Peyer's patch (tissue), 4 donors: ENCODE measurements at regions not wholly inside any gene's neighbourhood (a gene's known extent, or its start where the extent isn't known, plus 50 kb on each side); places are given as distances from the start of the nearest gene placed in this dataset.

Source experiments
- POLR2A ChIP-seq, 2 donors: fragments of 450-650 bp; IDR thresholded peaks; one replicate each; pipeline ENCODE4 v1.5.1; 2017; ENCODE audit warnings: antibody characterized with exemption in 2 of 2, mild to moderate bottlenecking in 2 of 2, moderate library complexity in 2 of 2
- TF ChIP-seq, protein P1 (sequence below), 6 experiments: fragments of 450-650 bp in 4 of 6; fragments of 200-600 bp in 2 of 6; sonication (generic) in 1 of 6; IDR thresholded peaks; one replicate each; pipeline ENCODE4 v1.5.1; 2017 to 2019; ENCODE audit warnings: antibody characterized with exemption in 6 of 6, mild to moderate bottlenecking in 3 of 6, moderate library complexity in 1 of 6

DNA sequence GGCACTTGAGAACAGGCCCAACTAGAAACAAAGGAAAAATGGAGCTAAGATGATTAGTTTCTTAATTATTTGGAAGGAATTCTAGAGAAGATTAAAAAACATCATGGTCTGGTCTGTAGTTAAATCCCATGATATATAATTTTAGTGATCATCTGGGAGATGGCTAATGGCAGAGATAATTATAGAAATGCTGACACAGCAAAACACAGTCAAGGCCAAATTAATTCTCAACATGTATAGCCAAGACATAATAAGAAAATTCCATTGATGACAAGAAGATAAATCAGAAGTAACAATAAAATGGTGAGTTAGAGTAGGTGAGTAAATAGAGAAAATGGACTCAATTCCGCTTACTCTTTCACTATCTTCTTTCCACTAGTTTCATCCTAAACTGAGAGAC, 59.2 kb upstream of the ITGA4 start:
- TF ChIP-seq, protein P1, sequence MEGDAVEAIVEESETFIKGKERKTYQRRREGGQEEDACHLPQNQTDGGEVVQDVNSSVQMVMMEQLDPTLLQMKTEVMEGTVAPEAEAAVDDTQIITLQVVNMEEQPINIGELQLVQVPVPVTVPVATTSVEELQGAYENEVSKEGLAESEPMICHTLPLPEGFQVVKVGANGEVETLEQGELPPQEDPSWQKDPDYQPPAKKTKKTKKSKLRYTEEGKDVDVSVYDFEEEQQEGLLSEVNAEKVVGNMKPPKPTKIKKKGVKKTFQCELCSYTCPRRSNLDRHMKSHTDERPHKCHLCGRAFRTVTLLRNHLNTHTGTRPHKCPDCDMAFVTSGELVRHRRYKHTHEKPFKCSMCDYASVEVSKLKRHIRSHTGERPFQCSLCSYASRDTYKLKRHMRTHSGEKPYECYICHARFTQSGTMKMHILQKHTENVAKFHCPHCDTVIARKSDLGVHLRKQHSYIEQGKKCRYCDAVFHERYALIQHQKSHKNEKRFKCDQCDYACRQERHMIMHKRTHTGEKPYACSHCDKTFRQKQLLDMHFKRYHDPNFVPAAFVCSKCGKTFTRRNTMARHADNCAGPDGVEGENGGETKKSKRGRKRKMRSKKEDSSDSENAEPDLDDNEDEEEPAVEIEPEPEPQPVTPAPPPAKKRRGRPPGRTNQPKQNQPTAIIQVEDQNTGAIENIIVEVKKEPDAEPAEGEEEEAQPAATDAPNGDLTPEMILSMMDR (IDR thresholded peaks at IDR 0.05), result no peak
- no peak for TF ChIP-seq POLR2A (IDR thresholded peaks at IDR 0.05)
